GM08714 (cell line): ENCODE measurements at regions not wholly inside any gene's neighbourhood (a gene's known extent, or its start where the extent isn't known, plus 50 kb on each side); places are given as distances from the start of the nearest gene placed in this dataset.
"Not testable (repeated sequence)": the region's sequence is repeated elsewhere in the genome, so short reads cannot be mapped to it uniquely, and the experiment has no call there.

Source experiments
- H3K4me3 ChIP-seq: fragments of 200-500 bp; sonication (Bioruptor generic); 2 replicates; pipeline ENCODE4 v1.5.1; 2014; ENCODE audit warnings: mild to moderate bottlenecking, low read length, inconsistent platforms
- ZNF274 ChIP-seq: IDR thresholded peaks from 2 replicates; pipeline ENCODE4 v1.6.1; 2012; ENCODE audit warnings: mild to moderate bottlenecking, low read depth, low read length

DNA sequence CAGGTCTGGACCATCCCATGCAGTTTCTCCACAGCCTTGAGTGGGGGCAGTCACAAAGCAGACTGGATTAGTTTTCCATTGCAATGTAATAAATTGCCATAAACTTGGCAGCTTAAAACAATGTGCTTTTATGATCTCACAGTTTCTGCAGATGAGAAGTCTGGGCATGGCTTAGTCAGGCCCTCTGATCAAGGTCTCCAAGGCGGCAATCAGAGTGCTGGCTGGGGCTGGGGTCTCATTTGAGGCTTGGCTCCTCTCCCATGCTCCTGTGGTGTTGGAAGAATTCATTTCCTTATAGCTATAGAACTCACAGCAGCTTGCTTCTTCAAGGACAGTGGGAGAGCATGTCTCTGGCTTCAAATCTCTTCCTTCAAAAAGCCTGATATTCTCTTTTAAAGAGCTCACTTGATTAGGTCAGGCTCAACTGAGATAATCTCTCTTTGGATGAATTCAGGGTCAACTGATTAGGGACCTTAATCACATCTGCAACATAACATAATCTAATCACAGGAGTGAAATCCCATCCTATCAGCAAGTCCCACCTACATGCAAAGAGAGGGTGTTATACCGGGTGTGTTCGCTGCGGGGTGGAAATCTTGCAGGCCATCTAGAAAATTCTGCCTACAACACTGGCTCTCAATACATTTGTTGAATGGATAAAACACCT lies 77.4 kb upstream of the SULF2 start:
- no peak for TF ChIP-seq ZNF274
- H3K4me3 ChIP-seq: no peak overlapping the region

DNA sequence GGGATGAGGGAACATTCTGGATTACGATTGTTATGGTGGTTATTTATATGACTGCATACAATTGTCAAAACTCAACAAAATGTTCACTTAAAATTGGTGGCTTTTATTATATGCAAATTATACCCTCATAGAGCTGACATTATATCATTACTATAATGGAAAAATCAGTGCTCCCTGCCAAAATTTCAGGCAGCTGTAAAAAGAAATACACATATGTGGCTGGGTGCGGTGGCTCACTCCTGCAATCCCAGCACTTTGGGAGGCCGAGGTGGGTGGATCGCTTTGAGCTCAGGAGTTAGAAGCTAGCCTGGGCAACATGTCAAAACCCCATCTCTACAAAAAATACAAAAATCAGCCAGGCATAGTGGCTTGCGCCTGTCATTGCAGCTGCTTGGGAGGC lies 75.8 kb upstream of the SULF2 start:
- no peak overlapping the region for H3K4me3 ChIP-seq
- TF ChIP-seq ZNF274: no peak

DNA sequence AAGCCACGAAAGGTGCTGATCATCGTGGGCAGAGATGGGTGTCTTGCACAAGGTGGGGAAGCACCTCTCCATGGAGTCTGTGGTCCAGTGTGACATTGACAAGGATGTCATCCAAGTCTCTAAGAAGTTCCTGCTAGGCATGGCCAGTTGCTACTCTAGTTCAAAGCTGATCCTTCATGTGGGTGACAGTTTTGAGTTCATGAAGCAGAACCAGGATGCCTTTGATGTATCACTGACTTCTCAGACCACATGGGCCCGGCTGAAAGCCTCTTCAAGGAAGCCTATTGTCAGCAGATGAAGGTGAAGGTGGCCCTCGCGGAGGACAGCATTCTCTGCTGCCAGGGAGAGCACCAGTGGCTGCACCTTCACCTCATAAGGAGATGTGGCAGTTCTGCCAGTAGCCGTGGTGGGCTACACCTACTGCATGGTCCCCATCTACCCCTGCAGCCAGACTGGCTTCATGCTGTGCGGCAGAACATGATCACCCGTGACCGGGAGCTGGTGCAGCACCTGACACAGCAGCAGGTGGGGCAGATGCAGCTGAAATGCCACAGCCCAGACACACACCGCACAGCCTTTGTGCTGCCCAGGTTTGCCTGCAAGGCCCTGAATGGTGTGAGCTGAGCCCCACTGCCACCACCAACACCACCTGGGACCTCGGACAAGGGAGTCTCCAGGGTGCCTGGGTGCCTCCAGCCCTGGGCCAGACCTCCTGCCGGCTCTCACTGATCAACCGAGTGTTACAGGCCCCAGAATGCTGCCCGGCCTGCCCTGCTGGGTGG lies 75.0 kb upstream of the SULF2 start:
- TF ChIP-seq ZNF274: no peak

DNA sequence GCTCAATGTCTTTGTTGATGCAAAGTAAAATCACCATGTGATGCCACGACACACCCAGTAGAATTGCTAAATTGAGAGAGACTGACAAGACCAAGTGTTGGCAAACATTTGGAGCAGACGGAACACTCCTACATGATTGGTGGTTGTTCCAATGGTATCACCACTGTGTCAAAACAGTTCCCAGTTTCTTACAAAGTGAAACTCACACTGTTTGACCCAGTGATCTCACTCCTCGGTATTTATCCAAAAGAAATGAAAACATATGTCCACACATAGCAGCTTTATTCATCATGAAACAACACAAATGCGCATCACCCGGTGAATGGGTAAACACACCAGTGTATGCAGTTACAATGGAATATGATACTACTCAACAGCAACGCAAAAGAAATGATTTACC lies 74.0 kb upstream of the SULF2 start:
- TF ChIP-seq ZNF274: no peak
- H3K4me3 ChIP-seq: no peak overlapping the region

More for the DNA sequence above, 75.0 kb upstream of the SULF2 start:
- no peak overlapping the region for H3K4me3 ChIP-seq

DNA sequence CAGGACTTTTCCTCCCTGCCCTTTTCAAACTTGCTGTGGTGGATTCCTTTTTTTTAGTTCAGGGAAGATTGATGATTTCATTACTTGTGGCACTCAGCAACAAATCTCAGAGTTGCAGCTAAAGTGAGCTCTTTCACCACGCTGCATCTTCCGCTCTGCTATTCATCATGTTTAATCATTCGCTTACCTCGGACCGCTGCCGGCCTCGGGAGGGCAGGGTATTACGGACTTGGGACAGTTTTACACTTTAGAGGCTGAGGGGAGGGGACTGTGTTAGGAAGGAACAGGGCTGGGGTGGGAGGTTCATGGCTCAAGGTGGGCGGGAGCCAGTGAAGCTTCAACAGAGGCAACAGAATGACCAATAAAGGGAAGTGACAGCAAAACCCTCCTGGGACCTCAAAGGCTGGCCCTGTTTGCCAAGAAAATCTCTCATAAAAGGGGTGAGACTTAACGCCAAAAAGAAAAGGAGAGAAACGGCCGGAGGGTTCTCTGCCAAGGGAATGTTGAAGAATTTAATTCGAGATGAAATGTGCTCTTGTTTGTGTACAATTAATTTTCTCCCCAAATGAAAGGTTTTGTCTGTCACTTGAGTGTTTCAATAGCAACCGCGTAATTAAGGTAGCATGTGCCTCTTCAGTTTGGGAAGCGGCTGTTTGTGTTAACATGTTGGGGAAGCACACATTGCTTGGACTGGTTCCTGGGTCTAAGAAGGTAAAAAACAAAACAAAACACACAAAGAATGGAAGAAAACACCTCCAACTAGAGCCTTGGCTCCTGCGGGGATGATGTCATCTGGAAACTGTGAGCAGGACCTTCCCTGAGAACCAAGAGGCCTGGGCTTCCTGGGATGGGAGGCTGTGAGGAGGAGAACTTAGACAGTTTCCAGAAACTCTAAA lies 72.5 kb upstream of the SULF2 start:
- no peak for TF ChIP-seq ZNF274
- H3K4me3 ChIP-seq: no peak overlapping the region

DNA sequence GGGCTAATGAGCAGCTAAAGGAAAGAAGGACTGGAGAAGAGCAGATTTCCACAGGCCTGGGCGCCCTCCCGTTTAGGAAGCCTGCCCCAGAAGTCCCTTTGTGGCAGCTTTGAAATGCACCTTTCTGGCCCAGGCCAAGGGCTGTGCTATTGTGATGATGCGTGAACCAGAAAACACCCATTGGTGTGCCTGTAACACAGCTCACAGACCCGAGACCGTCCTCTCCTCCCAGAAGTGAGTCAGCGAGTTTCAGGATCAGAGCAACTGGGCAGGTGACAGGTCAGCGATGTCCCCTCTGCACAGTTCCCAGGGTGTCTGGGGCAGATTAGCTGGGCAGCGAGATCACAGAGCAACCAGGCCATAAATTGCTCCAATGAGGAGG lies 71.9 kb upstream of the SULF2 start:
- no peak for TF ChIP-seq ZNF274
- H3K4me3 ChIP-seq: no peak overlapping the region

DNA sequence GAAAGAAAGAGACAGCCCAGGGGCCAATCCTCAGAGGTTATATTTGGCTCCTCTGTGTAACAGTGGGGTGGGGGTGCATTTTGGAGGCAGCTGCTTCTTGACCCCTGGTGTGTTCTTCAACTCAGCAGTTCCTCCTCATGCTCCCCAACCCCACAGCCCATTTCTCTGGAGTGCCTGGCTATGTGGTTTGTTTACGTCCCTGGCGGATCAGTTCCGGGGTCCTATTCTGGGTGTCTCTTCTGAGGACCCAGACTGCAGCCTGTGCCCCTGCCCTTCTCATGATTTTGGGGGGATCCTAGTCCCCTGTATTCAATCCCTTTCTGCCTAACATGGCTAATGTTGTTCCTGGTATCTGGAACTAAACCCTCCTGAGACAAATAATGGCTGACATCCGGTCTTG lies 70.5 kb upstream of the SULF2 start:
- TF ChIP-seq ZNF274: no peak
- H3K4me3 ChIP-seq: no peak overlapping the region

DNA sequence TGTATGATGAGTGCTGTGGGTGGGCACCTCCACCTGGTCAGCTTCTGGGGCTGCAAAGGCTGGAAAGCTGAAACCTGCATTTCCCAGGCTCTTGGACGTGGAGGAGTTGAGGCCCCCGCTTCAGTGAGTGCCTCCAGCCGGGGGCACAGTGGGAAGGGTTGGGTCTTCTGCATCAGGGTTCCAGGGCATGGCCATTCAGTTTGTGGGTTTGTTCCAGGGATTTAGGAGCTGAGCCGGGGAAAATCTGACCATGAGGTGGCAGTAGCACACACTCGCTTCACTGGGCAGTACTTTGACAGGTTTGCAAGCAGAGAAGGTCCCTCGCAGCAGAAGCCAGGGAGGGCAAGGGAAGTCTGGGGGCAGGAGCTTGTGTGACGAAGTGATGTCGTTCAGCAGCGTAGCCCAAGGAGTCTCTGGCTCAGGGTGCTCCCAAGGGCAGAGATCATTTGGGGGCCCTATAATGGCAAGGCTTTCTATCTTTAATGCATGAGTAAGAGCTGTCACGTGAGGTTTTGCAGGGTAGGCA lies 69.5 kb upstream of the SULF2 start:
- TF ChIP-seq ZNF274: no peak
- no peak overlapping the region for H3K4me3 ChIP-seq

DNA sequence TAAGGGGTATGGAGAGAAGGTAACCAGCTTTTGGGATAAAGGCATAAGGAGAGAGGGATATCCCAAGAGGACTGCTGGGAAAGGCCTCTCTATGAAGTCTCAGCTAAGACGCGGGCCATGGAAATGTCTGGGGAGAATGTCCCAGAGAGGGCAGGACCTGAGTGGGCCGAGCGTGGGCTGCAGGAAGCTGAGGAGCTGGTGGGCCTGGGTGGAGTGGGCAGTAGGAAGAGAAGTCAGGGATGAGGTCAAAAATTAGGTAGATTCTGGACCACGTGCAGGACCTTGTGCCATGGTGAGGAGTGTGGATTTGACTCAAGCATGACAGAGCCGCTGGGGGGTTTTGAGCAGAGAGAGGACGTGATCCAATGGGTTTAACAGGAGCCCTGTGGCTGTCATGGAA lies 66.5 kb upstream of the SULF2 start:
- TF ChIP-seq ZNF274: no peak
- no peak overlapping the region for H3K4me3 ChIP-seq

DNA sequence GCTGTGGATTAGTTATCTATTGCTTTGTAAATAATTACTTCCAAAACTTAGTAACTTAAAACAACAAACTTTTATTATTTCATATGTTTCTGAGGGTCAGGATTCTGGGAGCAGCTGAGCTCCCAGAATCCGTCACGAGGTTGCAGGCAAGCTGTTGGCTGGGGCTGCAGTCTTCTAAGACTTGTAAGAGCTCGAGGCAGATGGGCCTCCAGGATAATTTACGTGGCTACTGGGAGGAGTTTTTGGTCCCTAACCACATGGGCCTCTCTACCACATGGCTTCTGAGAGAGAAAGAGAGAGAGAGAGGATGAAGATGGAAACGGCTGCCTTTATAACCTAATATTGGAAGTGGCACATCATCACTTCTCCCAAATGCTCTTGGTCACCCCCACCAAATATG lies 64.9 kb upstream of the SULF2 start:
- H3K4me3 ChIP-seq: no peak overlapping the region
- no peak for TF ChIP-seq ZNF274

DNA sequence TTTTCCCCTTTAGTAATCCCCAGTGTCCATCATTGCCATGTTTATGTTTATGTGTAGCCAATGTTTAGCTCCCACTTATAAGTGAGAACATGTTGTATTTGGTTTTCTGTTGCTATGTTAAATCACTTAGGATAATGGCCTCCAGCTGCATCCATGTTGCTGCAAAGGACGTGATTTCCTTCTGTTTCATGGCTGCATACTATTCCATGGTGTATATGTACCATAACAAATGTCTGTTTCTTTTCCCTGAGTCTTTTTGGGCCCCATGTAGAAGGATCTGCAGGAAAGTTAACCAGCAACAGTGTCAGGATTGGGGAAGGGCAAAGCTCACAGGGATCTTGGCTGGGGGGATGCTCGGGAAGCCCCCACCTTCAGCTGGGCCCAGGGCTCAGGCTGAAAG lies 64.3 kb upstream of the SULF2 start:
- TF ChIP-seq ZNF274: no peak
- no peak overlapping the region for H3K4me3 ChIP-seq

DNA sequence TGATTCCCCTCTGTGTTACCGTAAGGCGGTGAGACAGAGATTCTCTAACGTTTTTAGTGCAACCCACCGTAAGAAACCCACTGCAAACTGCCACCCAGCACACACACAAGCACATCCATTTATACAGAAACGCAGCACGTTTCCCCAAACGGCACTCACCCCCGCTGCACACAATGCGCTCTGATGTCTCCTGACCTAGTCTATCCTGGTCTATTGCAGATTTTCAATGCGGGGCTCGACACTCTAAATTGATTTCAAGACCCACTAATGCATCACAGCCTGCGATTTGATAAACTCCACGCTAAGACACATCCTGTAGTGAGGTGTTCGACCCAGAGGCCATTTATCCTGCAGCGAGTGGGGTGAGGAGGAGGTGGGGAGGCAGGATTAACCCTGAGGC lies 63.7 kb upstream of the SULF2 start:
- no peak overlapping the region for H3K4me3 ChIP-seq
- TF ChIP-seq ZNF274: no peak

DNA sequence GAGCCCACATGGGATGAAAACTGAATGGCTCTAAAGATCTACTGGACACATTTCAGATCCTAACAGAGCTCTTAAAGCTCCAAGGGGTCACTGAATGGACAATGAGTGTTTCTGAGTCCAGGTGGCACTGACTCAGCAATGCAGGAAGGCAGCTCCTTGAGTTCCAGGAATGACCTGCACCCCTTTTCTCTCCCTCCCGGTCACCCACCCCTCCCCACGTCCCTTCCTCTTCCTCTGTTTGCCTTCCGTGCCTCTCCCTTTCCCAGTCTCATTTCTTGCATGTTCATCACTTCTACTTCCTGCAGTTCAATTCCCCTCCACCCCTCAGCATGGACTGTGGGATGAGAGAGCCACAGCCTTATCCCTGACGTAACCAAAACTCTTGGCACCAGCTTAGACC lies 63.3 kb upstream of the SULF2 start:
- H3K4me3 ChIP-seq: not testable (repeated sequence)

DNA sequence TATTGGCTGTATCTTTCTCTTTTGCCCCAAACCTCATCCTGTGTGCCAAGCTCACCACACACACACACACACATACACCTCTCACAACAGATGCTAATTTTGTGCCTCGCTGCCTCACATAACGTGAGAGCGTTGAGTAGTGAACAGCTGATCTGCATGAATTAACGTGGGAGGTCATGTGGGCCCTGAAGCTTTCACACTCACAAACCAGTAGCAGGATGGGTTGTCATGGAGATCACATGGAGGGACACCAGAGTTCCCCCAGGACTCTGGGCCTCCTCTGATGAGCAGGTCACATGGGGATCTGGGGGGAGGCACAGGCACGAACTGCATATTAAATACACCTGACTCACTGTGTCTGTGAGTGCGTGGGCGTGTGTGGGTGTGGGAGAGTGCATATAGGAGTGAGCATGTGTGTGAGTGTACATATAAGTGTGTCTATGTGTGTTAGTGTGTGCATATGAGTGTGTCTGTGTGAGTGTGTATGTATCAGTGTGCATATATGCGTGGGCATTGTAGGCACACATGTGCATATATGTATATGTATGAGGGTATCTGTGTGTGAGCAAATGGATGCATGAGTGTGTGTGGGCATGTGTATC lies 62.7 kb upstream of the SULF2 start:
- no peak for TF ChIP-seq ZNF274
- H3K4me3 ChIP-seq: no peak overlapping the region

DNA sequence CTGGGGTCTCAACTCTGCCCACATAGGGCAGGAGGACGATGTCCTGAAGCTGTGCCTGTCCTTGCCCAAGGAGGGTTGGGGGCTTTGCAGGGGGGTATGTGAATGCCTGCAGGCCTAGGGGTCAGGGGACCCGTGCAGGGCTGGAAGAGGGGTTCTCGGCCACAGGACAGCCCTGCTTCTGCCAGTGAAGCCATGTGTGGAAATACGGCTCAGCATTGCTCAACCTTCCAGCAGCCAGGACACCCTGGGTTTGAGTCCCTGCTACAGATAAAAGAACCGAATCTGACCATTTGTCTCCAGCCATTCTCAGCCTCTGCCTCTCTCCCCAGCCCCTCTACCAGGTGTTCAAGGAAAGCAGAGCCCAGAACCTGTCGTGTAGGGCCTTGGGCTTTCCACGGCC lies 61.9 kb upstream of the SULF2 start:
- not testable (repeated sequence) for H3K4me3 ChIP-seq

DNA sequence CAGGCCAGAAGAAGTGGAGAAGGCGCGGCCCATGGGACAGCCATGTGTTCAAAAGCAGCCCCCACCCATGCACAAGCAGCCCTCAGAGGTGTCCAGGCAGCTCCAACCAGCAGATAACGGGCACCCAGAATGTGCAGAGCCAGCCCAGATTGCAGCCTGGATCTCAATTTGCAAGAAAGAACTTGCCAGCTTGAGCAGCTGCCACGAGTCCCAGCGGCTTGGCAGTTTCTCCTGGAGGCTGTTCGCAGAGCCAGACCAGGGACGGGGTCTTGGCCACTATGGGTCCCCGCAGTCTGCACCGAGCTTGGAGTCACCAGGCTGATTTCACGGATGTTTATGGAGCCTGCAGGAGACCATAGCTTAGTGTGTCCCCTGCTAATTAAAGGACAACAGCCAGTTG lies 61.4 kb upstream of the SULF2 start:
- not testable (repeated sequence) for H3K4me3 ChIP-seq

DNA sequence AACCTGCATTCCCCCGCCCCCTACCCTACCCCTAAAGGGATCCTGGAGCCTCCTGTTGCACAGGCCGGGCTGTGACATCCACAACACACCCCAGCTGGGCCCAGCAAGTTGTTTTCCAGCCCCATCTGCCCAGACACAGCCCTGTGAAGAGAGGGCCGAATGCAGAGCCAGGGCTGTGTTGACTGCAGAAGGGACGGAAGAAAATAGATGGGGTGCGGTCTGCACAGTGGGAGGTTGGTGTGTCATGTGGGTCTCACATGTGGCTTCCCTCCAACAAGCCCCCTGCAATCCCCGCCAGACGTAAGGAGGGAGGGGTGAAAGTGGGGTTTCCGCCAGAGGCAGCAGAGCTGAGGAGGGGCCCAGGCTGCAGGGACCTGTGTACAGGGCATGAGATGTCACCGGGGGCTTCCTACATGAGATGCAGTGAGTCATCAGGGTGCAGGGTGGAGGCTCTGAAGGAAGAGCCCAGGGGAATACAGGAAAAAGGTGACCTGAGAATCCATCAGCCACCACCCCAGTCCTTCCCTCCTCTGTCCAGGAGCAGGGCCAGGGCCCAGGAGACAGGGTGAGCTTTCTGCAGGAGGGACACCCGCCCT lies 60.2 kb upstream of the SULF2 start:
- not testable (repeated sequence) for H3K4me3 ChIP-seq

DNA sequence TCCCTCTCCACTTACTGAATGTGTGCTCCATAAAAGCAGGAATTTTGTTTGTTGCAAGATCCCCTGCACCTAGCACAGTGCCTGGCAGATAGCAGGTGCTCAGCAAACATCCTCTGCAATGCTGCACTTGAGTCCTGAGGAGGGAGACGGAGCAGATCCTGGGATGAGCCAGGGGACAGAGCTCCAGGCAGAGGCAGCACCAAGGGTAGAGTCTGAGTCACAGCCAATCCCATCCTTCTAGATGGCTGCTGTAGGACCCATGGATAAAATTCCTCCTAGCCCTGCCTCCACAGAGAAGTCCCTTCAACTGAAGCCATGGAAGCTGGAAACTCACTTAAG lies 59.3 kb upstream of the SULF2 start:
- not testable (repeated sequence) for H3K4me3 ChIP-seq
